GM23338 (cell line): ENCODE measurements at regions not wholly inside any gene's neighbourhood (a gene's known extent, or its start where the extent isn't known, plus 50 kb on each side); places are given as distances from the start of the nearest gene placed in this dataset.
"Not testable (repeated sequence)": the region's sequence is repeated elsewhere in the genome, so short reads cannot be mapped to it uniquely, and the experiment has no call there.

Source experiments
- CREB1 ChIP-seq: fragments of 250-450 bp; sonication (Bioruptor Pico); IDR thresholded peaks from 2 replicates; pipeline ENCODE4 v1.5.0; 2020; ENCODE audit warnings: low read depth, mild to moderate bottlenecking, moderate library complexity
- CTCF ChIP-seq, 2 experiments: fragments of 200-600 bp in 1 of 2; sonication (generic) in 1 of 2; conservative IDR thresholded peaks; 2 replicates each; pipeline versions ENCODE4 v1.5.1 to v1.6.1; 2016 to 2017; ENCODE audit warnings: antibody characterized with exemption in 2 of 2, low read depth in 2 of 2, mild to moderate bottlenecking in 2 of 2, moderate library complexity in 1 of 2
- ETS1 ChIP-seq: IDR thresholded peaks from 2 replicates; pipeline ENCODE4 v1.6.1; 2016; ENCODE audit warnings: antibody characterized with exemption
- EZH2 ChIP-seq: fragments of 200-600 bp; sonication (generic); IDR thresholded peaks from one replicate; pipeline ENCODE4 v1.8.0; 2017; ENCODE audit warnings: antibody characterized with exemption, mild to moderate bottlenecking, low read depth; ENCODE audit not compliant: unreplicated experiment
- EZH2phosphoT487 ChIP-seq: fragments of 200-600 bp; sonication (generic); IDR thresholded peaks from one replicate; pipeline ENCODE4 v1.8.1; 2018; ENCODE audit warnings: antibody characterized with exemption; ENCODE audit not compliant: unreplicated experiment
- JUNB ChIP-seq: IDR thresholded peaks from one replicate; pipeline ENCODE4 v1.6.1; 2016; ENCODE audit warnings: antibody characterized with exemption; ENCODE audit not compliant: unreplicated experiment
- NANOG ChIP-seq: IDR thresholded peaks from 2 replicates; pipeline ENCODE4 v1.6.1; 2016; ENCODE audit warnings: antibody characterized with exemption, borderline replicate concordance
- POLR2AphosphoS5 ChIP-seq: IDR thresholded peaks from 2 replicates; pipeline ENCODE4 v1.6.1; 2016; ENCODE audit warnings: antibody characterized with exemption, low read depth
- REST ChIP-seq: IDR thresholded peaks from one replicate; pipeline ENCODE4 v1.6.1; 2018; ENCODE audit warnings: antibody characterized with exemption; ENCODE audit not compliant: unreplicated experiment
- ZNF114 ChIP-seq: fragments of 250-450 bp; sonication (Bioruptor Pico); IDR thresholded peaks from 2 replicates; pipeline ENCODE4 v1.5.0; 2020; ENCODE audit warnings: mild to moderate bottlenecking, moderate library complexity
- ZNF331 ChIP-seq: fragments of 250-450 bp; sonication (Bioruptor Pico); IDR thresholded peaks from 2 replicates; pipeline ENCODE4 v1.5.0; 2020; ENCODE audit warnings: low read depth, mild to moderate bottlenecking, moderate library complexity

- TF ChIP-seq EZH2; CTCF (conservative IDR thresholded peaks at IDR 0.05; ENCODE audit: low read depth in 2 of 2); JUNB; NANOG; POLR2AphosphoS5; EZH2phosphoT487; REST; ZNF331; CREB1 (CRISPR knock-in tag); ETS1; ZNF114 (CRISPR knock-in tag): not testable (repeated sequence)
These were observed 1075.6 kb downstream of the RPIA start for GRCh38 chr2:89767058-89767457.
